Panc1 (cell line): ENCODE measurements at regions not wholly inside any gene's neighbourhood (a gene's known extent, or its start where the extent isn't known, plus 50 kb on each side); places are given as distances from the start of the nearest gene placed in this dataset.

Source experiments
- ATAC-seq: fragments of 200-7000 bp; cut with Tn5 transposase; 2 replicates; pipeline ENCODE4 v1.9.1; 2020; ENCODE audit warnings: mild to moderate bottlenecking, moderate library complexity
- BruUV-seq: library from RNA; stranded (reverse); fragments of 400-500 nt; replicated peaks from 2 replicates; lab custom pipeline; 2021; lab: Mats Ljungman, UMichigan
- CTCF ChIA-PET: fragments of 300-600 bp; sonication (Branson Sonifier 250); formaldehyde crosslinking; loops from one replicate; lab custom pipeline; 2022; ENCODE audit warnings: antibody characterized with exemption; lab: Charles Lee
- POLR2A ChIA-PET: fragments of 300-600 bp; sonication (Branson Sonifier 250); formaldehyde crosslinking; loops from one replicate; lab custom pipeline; 2022; ENCODE audit warnings: antibody characterized with exemption; lab: Charles Lee
- DNase-seq: peaks from one replicate; pipeline ENCODE4 v3.0.0-alpha.2; 2010; ENCODE audit warnings: low read depth, low spot score
- H3K27ac ChIP-seq: 2 replicates; pipeline ENCODE4 v1.5.1; 2011; ENCODE audit warnings: mild to moderate bottlenecking, low read length, inconsistent platforms
- H3K27me3 ChIP-seq: fragments of 200-500 bp; sonication (Bioruptor generic); 2 replicates; pipeline ENCODE4 v1.6.0; 2014; ENCODE audit warnings: low read length, inconsistent platforms; ENCODE audit not compliant: control insufficient read depth, insufficient read depth
- H3K36me3 ChIP-seq: fragments of 200-500 bp; sonication (Bioruptor generic); 2 replicates; pipeline ENCODE4 v1.5.1; 2014; ENCODE audit warnings: inconsistent platforms, mild to moderate bottlenecking, low read length, moderate library complexity; ENCODE audit not compliant: control insufficient read depth, insufficient read depth
- H3K4me1 ChIP-seq: 2 replicates; pipeline ENCODE4 v1.5.1; 2011; ENCODE audit warnings: inconsistent platforms, mild to moderate bottlenecking, low read length, moderate library complexity; ENCODE audit not compliant: control insufficient read depth, insufficient read depth
- H3K4me3 ChIP-seq, 2 experiments: 2 replicates each; pipeline ENCODE4 v1.5.1; 2011 to 2012; ENCODE audit warnings: low read depth in 2 of 2, low read length in 2 of 2, mild to moderate bottlenecking in 2 of 2, inconsistent platforms in 1 of 2, moderate library complexity in 1 of 2
- H3K9me3 ChIP-seq: fragments of 200-500 bp; sonication (Bioruptor generic); 2 replicates; pipeline ENCODE4 v1.5.1; 2014; ENCODE audit warnings: low read depth, mild to moderate bottlenecking, inconsistent platforms, low read length, moderate library complexity; ENCODE audit not compliant: control insufficient read depth, insufficient read depth
- CTCF ChIP-seq: fragments of 450-650 bp; IDR thresholded peaks from 2 replicates; pipeline ENCODE4 v1.5.1; 2017; ENCODE audit warnings: mild to moderate bottlenecking
- POLR2AphosphoS5 ChIP-seq: IDR thresholded peaks from 2 replicates; pipeline ENCODE4 v1.6.1; 2012; ENCODE audit warnings: mild to moderate bottlenecking, low read depth, low read length, moderate library complexity
- REST ChIP-seq, 2 experiments: IDR thresholded peaks; 2 replicates each; pipeline ENCODE4 v1.6.1; 2011 to 2012; ENCODE audit warnings: low read depth in 2 of 2, control low read depth in 1 of 2, low read length in 1 of 2, mild to moderate bottlenecking in 1 of 2, moderate library complexity in 1 of 2; ENCODE audit not compliant: insufficient read depth in 1 of 2
- SIN3A ChIP-seq: IDR thresholded peaks from 2 replicates; pipeline ENCODE4 v1.6.1; 2012; ENCODE audit warnings: low read depth, mild to moderate bottlenecking, low read length, moderate library complexity, borderline replicate concordance; ENCODE audit not compliant: insufficient read depth
- TCF7L2 ChIP-seq: IDR thresholded peaks from 2 replicates; pipeline ENCODE4 v1.6.1; 2011; ENCODE audit warnings: mild to moderate bottlenecking, low read depth, low read length, inconsistent platforms
- in situ Hi-C: cut with HindIII; loops from 2 replicates; pipeline ENCODE4 v1.10.0; 2016; ENCODE audit warnings: low sequenced_read_pairs, low pct_unique_long_range_greater_than_20kb
- intact Hi-C: fragments of 100-400 bp; cut with micrococcal nuclease; formaldehyde crosslinking; loops from one replicate; pipeline ENCODE4 v1.10.0; 2022; ENCODE audit not compliant: unreplicated experiment

GRCh38 chr10:16030562-16030961, 170.3 kb upstream of the MINDY3 start:
- ATAC-seq (no peak), DNase-seq (no peak)
- H3K27me3 ChIP-seq, result no peaks in the 10 kb centered on the region; the same call in 1 of the 2 replicates
- ChIA-PET POLR2A (no interaction called here), CTCF (no interaction called here)
- H3K36me3 ChIP-seq, result no peaks in the 10 kb centered on the region
- intact Hi-C loops, result no loop called here
- no peak overlapping the region for H3K4me3 ChIP-seq
- no TSS peak for BruUV-seq
- in situ Hi-C loops, result no loop called here
- TF ChIP-seq TCF7L2 (no peak), SIN3A (no peak), CTCF (no peak), REST (IDR thresholded peaks at IDR 0.05; ENCODE audit: insufficient read depth in 1 of 2, low read depth in 2 of 2, low read length in 1 of 2) (no peak), POLR2AphosphoS5 (no peak)
- no peaks in the 10 kb centered on the region for H3K4me1 ChIP-seq
- no peaks in the 10 kb centered on the region for H3K9me3 ChIP-seq
- H3K27ac ChIP-seq, result no peak overlapping the region

GRCh38 chr10:16049050-16049449, 188.7 kb upstream of the MINDY3 start:
- ChIA-PET POLR2A (no interaction called here), CTCF (no interaction called here)
- DNase-seq, result no peak
- intact Hi-C loops (no loop called here), in situ Hi-C loops (no loop called here)
- Histone ChIP-seq H3K4me3 (no peak overlapping the region), H3K36me3 (no peaks in the 10 kb centered on the region), H3K4me1 (no peaks in the 10 kb centered on the region), H3K27me3 (no peaks in the 10 kb centered on the region), H3K27ac (no peak overlapping the region), H3K9me3 (no peaks in the 10 kb centered on the region)
- TF ChIP-seq SIN3A (no peak), CTCF (peak; percentile 23; the same call in 1 of the 2 replicates), POLR2AphosphoS5 (no peak)
- BruUV-seq, result no TSS peak
- no peak for ATAC-seq
